SK-N-SH (cell line): ENCODE measurements at regions not wholly inside any gene's neighbourhood (a gene's known extent, or its start where the extent isn't known, plus 50 kb on each side); places are given as distances from the start of the nearest gene placed in this dataset.

Experiments
- CHD2 ChIP-seq: fragments of 150-350 bp; IDR thresholded peaks from 2 replicates; pipeline ENCODE4 v1.6.1; 2018; ENCODE audit warnings: low read length; ENCODE audit not compliant: partially characterized antibody
- EZH2phosphoT487 ChIP-seq: fragments of 200-600 bp; sonication (generic); IDR thresholded peaks from 2 replicates; pipeline ENCODE4 v1.6.1; 2017; ENCODE audit warnings: low read depth, mixed run types, mild to moderate bottlenecking, antibody characterized with exemption, moderate library complexity, borderline replicate concordance
- POLR2AphosphoS5 ChIP-seq: IDR thresholded peaks from 2 replicates; pipeline ENCODE4 v1.6.1; 2012; ENCODE audit warnings: low read depth, low read length
- RAD21 ChIP-seq: IDR thresholded peaks from 2 replicates; pipeline ENCODE4 v1.6.1; 2012; ENCODE audit warnings: mild to moderate bottlenecking, low read length
- REST ChIP-seq: IDR thresholded peaks from 2 replicates; pipeline ENCODE4 v1.6.1; 2012; ENCODE audit warnings: mild to moderate bottlenecking, low read depth, low read length, moderate library complexity
- RFX5 ChIP-seq: IDR thresholded peaks from 2 replicates; pipeline ENCODE4 v1.6.1; 2012; ENCODE audit warnings: mild to moderate bottlenecking, improper control_type of control experiment, low read length
- TAF1 ChIP-seq: IDR thresholded peaks from 2 replicates; pipeline ENCODE4 v1.6.1; 2012; ENCODE audit warnings: low read depth, mild to moderate bottlenecking, low read length, moderate library complexity, borderline replicate concordance
- TCF12 ChIP-seq: IDR thresholded peaks from 2 replicates; pipeline ENCODE4 v1.4.0; 2012
- USF1 ChIP-seq: IDR thresholded peaks from 2 replicates; pipeline ENCODE4 v1.4.0; 2012; ENCODE audit warnings: low read depth, borderline replicate concordance
- USF2 ChIP-seq: fragments of 150-350 bp; IDR thresholded peaks from 2 replicates; pipeline ENCODE4 v1.6.1; 2017; ENCODE audit warnings: antibody characterized with exemption, low read length, low read depth, borderline replicate concordance
- TF ChIP-seq, protein P1 (sequence below): fragments of 200-600 bp; sonication (generic); IDR thresholded peaks from 2 replicates; pipeline ENCODE4 v1.6.1; 2017; ENCODE audit warnings: antibody characterized with exemption, mild to moderate bottlenecking, moderate library complexity

GRCh38 chr1:94602802-94603625 is 61.5 kb upstream of the F3 start:
- TF ChIP-seq, protein P1, sequence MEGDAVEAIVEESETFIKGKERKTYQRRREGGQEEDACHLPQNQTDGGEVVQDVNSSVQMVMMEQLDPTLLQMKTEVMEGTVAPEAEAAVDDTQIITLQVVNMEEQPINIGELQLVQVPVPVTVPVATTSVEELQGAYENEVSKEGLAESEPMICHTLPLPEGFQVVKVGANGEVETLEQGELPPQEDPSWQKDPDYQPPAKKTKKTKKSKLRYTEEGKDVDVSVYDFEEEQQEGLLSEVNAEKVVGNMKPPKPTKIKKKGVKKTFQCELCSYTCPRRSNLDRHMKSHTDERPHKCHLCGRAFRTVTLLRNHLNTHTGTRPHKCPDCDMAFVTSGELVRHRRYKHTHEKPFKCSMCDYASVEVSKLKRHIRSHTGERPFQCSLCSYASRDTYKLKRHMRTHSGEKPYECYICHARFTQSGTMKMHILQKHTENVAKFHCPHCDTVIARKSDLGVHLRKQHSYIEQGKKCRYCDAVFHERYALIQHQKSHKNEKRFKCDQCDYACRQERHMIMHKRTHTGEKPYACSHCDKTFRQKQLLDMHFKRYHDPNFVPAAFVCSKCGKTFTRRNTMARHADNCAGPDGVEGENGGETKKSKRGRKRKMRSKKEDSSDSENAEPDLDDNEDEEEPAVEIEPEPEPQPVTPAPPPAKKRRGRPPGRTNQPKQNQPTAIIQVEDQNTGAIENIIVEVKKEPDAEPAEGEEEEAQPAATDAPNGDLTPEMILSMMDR = no peak
- no peak for TF ChIP-seq REST
- no peak for TF ChIP-seq RAD21
- TF ChIP-seq POLR2AphosphoS5 = no peak
- TF ChIP-seq CHD2 = no peak
- TF ChIP-seq USF1 = no peak
- no peak for TF ChIP-seq USF2
- no peak for TF ChIP-seq EZH2phosphoT487
- no peak for TF ChIP-seq TCF12
- no peak for TF ChIP-seq RFX5
- TF ChIP-seq TAF1 = no peak
